ENCODE measurements at regions not wholly inside any gene's neighbourhood (a gene's known extent, or its start where the extent isn't known, plus 50 kb on each side); places are given as distances from the start of the nearest gene placed in this dataset.
A peak's percentile ranks its signal among the peaks of the same experiment; 100 is the strongest.

DNA sequence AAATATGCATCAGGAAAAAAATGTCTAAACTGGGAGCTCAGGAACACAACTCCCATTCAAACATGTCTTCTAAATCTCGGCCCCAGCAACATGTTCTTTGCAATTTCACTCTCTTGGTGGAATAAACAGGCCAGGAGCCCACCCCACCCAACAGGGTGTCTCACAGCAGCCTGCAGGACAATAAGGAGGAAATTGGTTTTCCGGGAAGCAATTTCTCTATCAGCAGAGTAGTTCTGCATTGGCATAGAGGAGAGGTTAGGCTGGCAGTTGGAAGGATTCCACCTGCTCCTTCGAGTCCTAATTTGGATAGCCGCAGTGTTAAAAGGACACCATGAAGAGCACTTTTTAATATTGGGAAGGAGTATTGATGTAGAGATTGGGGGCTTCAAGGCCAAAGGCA is 55.9 kb upstream of the BARX2 start:
- DNase-seq = no peak
- Histone ChIP-seq H3K9me3 (no peaks in the 10 kb centered on the region), H3K36me3 (no peaks in the 10 kb centered on the region), H3K4me3 (no peak overlapping the region), H3K4me1 (peaks cover 0 to 31% (median 8%) of the 10 kb centered on the region in 4 donors), H3K27ac (no peak overlapping the region), H3K27me3 (no peaks in the 10 kb centered on the region)
- TF ChIP-seq, protein P1, sequence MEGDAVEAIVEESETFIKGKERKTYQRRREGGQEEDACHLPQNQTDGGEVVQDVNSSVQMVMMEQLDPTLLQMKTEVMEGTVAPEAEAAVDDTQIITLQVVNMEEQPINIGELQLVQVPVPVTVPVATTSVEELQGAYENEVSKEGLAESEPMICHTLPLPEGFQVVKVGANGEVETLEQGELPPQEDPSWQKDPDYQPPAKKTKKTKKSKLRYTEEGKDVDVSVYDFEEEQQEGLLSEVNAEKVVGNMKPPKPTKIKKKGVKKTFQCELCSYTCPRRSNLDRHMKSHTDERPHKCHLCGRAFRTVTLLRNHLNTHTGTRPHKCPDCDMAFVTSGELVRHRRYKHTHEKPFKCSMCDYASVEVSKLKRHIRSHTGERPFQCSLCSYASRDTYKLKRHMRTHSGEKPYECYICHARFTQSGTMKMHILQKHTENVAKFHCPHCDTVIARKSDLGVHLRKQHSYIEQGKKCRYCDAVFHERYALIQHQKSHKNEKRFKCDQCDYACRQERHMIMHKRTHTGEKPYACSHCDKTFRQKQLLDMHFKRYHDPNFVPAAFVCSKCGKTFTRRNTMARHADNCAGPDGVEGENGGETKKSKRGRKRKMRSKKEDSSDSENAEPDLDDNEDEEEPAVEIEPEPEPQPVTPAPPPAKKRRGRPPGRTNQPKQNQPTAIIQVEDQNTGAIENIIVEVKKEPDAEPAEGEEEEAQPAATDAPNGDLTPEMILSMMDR (IDR thresholded peaks at IDR 0.05) = no peak
- no peak for TF ChIP-seq POLR2A (IDR thresholded peaks at IDR 0.05)

DNA sequence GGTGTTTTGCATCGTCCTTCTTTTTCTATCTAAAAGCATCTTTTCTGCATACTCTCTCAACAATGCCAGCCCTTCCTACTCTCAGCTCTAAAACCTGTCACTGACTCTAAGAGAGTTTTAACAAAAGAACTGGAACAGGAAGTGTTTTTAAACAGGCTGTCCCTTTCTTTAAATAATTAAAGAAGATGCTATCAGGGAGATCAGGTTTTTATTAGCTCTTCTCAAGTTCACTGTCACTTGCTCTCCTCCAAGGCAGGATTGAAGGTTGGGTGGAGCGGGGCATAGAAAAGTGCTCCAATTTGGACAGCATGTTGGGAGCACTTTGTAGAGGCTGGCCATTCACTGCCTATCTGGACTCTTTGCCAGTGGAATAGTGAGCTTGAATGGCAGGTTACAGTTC is 56.4 kb upstream of the BARX2 start:
- Histone ChIP-seq H3K9me3 (no peaks in the 10 kb centered on the region), H3K27me3 (no peaks in the 10 kb centered on the region), H3K4me3 (no peak overlapping the region), H3K4me1 (peaks cover 0 to 29% (median 6%) of the 10 kb centered on the region in 4 donors), H3K36me3 (no peaks in the 10 kb centered on the region), H3K27ac (no peak overlapping the region)
- no peak for DNase-seq
- no peak for TF ChIP-seq POLR2A (IDR thresholded peaks at IDR 0.05)
- TF ChIP-seq, protein P1 (IDR thresholded peaks at IDR 0.05) = no peak

- peak overlapping the region in 3 of 4 donors; percentile 70 to 88 (median 78) for H3K27ac ChIP-seq
- TF ChIP-seq POLR2A (IDR thresholded peaks at IDR 0.05) = peak; percentile 20 to 48
- TF ChIP-seq, protein P1 (IDR thresholded peaks at IDR 0.05) = no peak
- H3K9me3 ChIP-seq = no peaks in the 10 kb centered on the region
- H3K4me3 ChIP-seq = no peak overlapping the region
- peaks cover 0 to 29% (median 6%) of the 10 kb centered on the region in 4 donors for H3K4me1 ChIP-seq
- no peak for DNase-seq
- no peaks in the 10 kb centered on the region for H3K36me3 ChIP-seq
- H3K27me3 ChIP-seq = no peaks in the 10 kb centered on the region
Observed at GRCh38 chr11:129317571-129317970, 58.1 kb upstream of the BARX2 start.

- TF ChIP-seq POLR2A (IDR thresholded peaks at IDR 0.05) = no peak
- TF ChIP-seq, protein P1 (IDR thresholded peaks at IDR 0.05) = no peak
- DNase-seq = no peak
- H3K9me3 ChIP-seq = no peaks in the 10 kb centered on the region
- peak overlapping the region in 3 of 4 donors; percentile 18 to 88 (median 78) for H3K27ac ChIP-seq
- peaks cover 0 to 29% (median 6%) of the 10 kb centered on the region in 4 donors for H3K4me1 ChIP-seq
- no peak overlapping the region for H3K4me3 ChIP-seq
- no peaks in the 10 kb centered on the region for H3K27me3 ChIP-seq
- H3K36me3 ChIP-seq = no peaks in the 10 kb centered on the region
Observed at GRCh38 chr11:129316781-129317180, 58.9 kb upstream of the BARX2 start.

- Histone ChIP-seq H3K4me1 (peaks cover 0 to 29% (median 6%) of the 10 kb centered on the region in 4 donors), H3K36me3 (no peaks in the 10 kb centered on the region), H3K27me3 (no peaks in the 10 kb centered on the region), H3K4me3 (no peak overlapping the region), H3K9me3 (no peaks in the 10 kb centered on the region), H3K27ac (peak overlapping the region in 3 of 4 donors; percentile 18 to 88 (median 78))
- TF ChIP-seq, protein P1 (IDR thresholded peaks at IDR 0.05) = no peak
- no peak for TF ChIP-seq POLR2A (IDR thresholded peaks at IDR 0.05)
- DNase-seq = peak in 2 of 3 donors; percentile 56 to 68
Observed at GRCh38 chr11:129315781-129316579, 59.7 kb upstream of the BARX2 start.

Data from Peyer's patch (tissue), 4 donors.